Endothelial cell of hepatic sinusoid (primary cell): ENCODE measurements at regions not wholly inside any gene's neighbourhood (a gene's known extent, or its start where the extent isn't known, plus 50 kb on each side); places are given as distances from the start of the nearest gene placed in this dataset.

ENCODE experiments used
- in situ Hi-C: cut with HindIII; loops from 2 replicates; pipeline ENCODE4 v1.10.0; 2017; ENCODE audit warnings: low sequenced_read_pairs

DNA sequence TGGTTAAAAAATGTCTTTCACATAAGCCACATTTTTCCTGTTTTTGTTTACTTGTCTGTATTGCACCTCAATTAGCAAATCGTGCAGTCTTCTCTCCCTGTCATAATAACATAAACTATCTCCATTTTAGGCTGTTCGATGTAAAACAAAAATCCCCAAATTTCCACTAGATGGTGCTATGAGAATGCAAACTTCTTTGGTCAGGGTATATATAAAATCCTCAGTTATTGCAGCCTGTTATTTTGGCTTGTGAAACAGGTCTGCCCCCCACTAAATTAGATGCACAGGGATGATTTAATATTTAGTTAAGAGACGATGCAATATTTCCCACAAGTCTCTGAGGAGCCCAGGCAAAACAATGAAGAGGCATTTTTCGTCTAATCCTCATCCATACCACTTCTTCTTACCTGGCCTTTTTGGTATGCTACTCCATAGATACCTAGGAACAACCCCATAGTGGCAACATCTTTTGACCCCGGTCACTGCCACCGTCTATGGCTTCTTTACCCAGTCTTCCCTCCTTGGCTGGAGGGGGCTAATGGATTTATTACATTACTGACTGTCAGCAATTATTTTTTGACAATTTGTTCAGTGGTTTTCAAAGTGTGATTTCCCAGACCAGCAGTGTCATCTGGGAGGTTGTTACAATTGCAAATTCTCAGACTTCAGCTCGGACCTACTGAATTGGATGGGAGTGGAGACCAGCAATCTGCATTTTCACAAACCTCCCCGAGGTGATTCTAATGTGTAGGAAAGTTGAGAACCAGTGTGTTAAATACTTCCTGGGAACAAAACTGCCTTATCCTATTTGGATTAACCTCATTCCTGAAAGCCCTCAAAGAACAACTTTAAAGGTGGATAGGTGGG is 117.4 kb upstream of the CWC22 start:
- in situ Hi-C loops = no loop called here

DNA sequence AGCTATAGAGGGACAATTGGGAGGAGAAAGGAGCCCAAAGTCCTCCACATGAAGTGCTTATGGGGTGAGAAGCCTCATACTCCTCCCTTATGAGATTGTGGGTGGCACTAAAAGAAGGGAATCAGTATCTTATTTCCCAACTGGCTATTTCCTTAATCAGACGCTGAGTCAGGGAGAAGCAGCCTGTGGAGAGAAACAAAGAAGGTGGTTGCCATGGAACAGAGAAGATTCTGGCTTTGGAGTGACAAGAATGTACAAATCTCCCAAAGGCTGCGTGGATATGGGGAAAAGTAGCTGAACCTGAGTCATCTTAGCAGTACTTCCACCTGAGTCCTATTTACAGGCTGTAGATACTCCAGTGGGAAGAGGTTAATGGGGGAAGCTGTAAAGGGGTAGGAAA is 115.8 kb upstream of the CWC22 start:
- in situ Hi-C loops = no loop called here

DNA sequence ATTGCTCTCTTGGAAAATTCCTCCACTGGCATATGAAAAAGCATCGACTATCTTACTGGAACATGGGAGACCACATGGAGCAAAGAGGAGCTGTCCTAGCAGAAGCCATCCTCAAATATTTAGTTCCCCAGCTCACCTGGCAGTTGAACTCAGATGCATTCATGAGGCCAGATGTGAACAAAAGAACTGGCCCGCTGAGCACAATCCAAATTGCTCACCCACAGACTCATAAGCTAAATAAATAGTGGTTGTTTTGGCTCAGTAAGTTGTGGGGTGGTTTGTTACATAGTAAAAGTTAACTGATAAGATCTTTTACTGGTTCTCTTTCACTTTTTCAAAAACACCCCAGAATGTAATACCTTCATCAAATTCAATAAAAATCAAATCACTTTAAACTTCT is 108.6 kb upstream of the CWC22 start:
- in situ Hi-C loops = no loop called here

DNA sequence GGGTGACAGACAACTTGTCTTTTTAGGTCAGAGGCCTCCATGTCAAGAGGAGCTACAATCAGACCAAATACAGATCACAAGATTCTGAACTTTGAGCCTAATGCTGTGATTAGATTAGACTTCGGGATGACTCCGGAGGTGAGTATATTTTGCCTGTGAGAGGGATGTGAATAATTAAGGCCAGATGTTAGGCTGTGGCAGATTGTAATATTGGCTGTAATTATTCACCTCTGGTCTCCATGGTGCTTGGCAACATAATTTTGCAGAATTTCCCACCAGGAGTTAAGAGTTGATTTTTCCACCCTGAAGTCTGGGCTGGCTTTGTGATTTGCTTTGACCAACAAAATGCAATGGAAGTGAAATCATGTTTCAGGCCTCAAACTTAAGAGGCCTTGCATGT is 108.2 kb upstream of the CWC22 start:
- in situ Hi-C loops = no loop called here

DNA sequence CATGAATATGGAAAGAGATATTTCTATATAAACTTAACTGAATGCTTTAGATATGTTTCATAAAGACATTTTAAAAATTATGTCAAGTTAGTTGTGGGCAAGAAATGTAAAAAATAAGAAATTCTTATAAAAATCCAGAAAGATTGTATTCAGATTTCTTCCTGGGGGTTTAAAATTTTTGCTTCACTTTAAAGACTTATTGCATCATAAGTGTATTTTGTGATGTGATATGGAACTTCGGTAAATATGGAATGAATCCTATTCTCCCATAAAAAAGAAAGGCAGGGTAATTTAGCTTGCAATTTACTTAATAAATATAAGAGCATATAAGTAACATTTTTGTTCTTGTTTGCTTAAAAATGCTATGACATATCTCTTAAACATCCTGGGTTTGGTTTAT is 104.8 kb upstream of the CWC22 start:
- in situ Hi-C loops = loop anchor here (5.0 kb wide), 1 partner anchor 85 kb away; no protein-coding TSS in a partner anchor

DNA sequence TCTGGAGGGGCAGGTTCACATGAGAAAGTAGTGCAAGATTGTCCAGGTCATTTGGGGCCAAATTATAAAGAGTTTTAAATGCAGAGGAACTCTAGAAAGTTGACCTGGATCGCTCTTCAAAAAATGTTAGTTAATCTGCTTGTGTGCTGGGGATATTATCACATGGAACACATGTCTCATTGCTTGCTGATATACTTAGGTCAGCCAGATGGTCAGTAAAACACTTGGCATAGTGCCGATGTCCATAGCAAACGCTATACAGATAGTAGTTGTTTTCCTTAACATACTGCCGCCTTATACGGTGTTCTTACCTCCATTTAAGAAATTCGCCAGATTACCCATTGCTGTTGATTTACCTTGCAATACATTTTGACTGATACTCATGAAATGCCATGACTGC is 103.4 kb upstream of the CWC22 start:
- in situ Hi-C loops = loop anchor here (5.0 kb wide), 1 partner anchor 87 kb away; no protein-coding TSS in a partner anchor

DNA sequence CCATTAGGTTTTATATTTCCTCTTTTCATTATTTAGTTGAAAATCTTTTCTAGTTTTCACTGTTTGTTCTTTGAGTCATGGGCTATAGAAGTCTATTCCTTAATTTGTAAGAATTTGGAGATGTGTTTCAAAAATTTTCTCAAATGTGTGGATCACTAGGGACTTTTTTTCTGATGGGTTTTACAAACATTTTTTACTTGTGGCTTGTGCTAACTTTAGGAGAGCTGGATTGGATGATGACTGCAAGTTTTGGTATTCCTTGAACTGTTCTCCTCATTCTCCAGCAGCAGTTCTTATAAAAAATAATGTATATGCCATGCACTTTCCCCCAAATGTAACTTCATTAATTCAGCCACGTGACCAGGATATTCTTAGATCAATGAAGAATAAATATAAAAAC is 94.7 kb upstream of the CWC22 start:
- in situ Hi-C loops = no loop called here

DNA sequence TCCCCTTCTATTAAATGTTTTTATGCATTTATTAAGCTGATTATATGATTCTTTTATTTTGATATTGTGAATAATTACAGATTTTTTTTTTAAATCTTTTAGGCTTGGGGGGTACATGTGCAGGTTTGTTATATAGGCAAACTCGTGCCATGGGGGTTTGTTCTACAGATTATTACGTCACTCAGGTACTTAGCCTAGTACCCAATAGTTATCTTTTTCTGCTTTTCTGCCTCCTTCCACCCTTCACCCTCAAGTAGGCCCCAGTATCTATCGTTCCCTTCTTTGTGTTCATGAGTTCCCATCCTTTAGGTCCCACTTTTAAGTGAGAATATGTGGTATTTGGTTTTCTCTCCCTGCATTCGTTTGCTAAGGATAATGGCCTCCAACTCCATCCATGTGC is 92.2 kb upstream of the CWC22 start:
- in situ Hi-C loops = no loop called here

DNA sequence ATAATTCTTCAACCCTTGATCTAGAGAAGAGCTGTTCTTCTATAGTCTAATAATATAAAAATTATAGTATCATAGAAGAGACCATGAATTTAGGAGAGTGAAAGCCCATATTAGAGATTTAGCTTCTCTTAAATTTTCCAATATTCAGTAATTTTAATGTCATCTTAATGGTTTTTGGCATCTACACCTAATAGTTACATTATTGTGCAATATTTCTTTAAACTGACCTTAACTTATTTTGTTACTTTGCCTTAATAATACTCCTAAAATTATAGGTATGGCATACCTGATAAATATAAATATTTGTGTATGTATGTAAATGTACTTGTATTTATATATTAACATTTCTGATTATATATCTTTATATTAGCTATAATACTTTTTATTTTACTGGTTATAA is 78.0 kb upstream of the CWC22 start:
- in situ Hi-C loops = loop anchor here (5.0 kb wide), 1 partner anchor 48 kb away; no protein-coding TSS in a partner anchor

DNA sequence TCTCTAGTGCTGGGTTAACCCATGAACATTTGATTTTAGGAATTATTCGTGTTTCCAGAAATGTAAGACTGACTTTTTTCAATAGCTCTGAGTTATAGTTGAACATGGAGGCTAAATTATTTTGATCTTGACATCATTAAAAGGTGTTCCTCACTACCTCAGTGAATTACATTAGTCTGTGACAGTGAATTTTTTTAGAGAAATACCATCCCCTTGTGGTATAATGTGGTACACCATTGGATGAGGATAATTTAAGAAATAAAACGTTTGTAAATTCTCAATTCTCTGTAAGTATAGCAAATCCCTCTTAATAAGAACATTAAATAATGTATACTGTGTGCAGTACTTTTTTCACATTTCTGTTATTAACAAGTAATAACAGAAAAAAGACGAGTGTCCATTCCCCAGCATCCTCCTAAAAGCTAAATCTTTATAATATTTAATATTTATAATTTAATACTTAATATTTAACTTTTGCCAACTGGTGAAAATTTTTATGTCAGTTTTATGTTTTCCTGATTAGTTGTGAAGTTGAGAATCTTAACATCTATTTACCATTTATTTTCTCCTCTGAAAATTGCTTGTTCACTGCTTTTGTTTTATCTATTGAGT is 70.3 kb upstream of the CWC22 start:
- in situ Hi-C loops = no loop called here

DNA sequence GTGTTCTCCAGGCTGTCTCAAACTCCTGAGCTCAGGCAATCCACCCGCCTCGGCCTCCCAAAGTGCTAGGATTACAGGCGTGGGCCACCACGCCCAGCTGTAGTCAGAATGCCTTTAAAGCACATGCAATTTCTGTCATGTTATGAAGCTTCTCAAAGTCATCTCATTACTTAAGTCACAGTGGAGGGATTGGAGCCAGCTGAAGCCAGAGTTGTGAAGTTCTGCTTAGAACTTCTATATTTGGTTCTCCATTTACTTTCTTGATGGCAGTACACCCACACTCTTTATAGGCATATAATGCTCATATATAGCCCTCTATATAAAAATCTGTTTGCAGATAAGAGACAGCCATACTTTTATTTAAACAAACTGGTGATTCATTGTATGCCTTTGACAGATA is 68.8 kb upstream of the CWC22 start:
- in situ Hi-C loops = no loop called here

DNA sequence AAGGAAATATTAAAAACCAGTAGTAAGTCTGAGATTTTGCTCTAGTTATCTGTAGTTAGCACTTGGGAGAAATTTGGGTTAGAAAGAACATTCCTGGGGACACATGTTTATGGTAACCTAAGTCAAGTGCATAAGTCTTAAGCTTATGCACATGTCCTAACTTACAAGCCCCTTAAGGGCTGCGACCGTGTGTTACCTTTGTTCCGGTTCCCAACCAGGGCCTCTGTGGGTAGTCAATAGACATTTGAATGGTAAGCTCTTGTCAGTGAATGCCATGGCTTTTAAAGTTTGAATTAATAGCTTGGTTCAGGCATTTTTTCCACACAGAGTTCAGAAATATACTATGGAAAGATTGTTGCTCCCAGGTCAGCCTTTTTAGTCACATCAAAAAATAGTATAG is 64.7 kb upstream of the CWC22 start:
- in situ Hi-C loops = no loop called here

DNA sequence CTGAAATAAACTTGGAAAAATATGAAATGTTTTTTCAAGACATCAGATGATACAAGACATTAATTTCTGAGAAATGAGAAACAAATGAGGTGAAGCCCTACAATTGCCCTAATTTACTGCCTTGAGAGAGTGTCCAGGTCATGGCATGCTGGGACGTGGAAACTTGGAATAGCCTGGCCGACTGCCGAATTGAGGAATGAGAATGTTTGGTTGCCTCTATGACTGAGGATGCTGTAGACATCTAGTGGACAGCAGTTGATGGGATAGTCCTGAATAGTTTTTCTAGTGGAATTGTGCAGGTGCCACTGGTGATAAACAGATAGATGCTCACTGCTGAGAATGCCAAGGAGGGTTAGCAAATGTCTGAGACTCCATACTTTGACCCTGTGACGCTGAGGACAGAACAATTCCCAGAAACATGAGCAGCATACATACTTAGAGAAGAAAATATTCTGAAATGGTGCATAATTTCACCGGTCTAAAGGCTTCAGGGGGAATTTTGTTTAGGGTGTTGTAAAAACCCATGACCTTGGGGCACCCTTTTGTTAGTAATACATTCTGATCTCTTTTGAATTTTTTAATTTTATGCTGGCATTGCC is 56.5 kb upstream of the CWC22 start:
- in situ Hi-C loops = no loop called here

DNA sequence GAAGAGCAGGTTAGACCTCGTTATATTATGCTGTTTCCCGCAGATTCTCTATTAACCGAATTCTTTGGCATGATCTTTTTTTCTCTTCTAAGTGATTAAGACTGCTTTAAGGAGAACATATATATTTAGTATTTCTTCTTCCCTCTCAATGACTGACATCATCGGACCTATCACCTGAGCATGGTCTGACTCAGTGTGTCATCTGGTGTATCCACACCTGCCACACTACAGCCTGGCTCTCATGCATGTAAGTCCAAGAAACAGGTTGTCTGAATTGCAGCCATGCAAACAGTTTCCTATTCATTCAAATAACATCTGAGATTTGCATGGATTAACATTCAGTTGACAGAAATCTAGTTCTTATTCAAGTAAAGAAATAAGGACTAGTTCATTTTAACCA is 55.1 kb upstream of the CWC22 start:
- in situ Hi-C loops = no loop called here

DNA sequence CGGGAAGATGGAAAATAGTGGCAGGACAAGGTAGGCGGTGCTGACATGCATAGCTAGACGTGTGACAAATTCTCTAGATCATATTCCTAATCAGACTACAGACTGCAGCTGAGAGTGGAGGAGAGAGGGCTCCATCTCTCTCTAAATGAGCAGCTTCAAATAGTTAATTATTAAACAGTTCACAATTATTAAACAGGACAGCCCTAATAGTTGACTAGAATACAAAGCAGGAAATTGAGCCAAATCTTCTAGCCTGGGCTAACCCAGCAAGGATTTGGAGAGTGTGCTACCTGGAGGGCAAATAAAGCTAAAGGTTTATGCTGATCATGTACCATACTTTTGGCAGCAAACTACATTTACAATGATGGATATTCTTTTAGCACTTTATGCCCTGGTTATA is 54.4 kb upstream of the CWC22 start:
- in situ Hi-C loops = no loop called here

DNA sequence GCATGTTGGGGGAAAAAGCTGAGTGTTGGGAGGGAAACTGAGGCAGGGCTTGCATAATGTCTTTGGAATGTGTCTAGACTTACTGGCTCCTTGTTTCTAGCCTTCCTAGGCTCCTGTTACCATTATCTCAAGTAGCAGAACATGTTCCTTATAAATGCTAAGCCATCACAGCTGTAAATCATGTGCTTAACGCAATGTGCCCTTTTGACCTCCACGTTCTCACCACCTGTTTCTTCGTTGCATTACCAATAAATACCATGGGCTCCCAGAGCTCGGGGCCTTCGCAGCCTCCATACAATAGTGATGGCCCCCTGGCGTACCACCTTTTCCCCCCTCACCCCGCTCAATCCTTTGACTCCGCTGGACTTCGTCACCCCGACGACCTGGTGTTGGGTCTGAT is 54.0 kb upstream of the CWC22 start:
- in situ Hi-C loops = no loop called here

DNA sequence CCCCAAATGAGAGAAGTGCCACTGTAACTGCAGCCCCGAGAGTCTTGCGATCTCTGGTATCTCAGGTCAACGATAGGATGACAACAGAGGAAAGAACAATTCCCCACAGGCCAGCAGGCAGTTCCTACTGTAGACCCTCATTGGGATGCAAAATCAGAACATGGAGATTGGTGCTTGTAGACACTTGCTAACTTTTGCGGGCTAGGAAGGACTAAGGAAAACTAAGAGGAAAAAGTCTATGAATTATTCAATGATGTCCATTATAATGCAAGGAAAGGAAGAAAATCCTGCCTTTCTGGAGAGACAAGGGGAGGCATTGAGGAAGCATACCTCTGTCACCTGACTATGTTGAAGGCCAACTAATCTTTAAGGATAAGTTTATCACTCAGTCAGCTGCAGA is 51.9 kb upstream of the CWC22 start:
- in situ Hi-C loops = no loop called here

DNA sequence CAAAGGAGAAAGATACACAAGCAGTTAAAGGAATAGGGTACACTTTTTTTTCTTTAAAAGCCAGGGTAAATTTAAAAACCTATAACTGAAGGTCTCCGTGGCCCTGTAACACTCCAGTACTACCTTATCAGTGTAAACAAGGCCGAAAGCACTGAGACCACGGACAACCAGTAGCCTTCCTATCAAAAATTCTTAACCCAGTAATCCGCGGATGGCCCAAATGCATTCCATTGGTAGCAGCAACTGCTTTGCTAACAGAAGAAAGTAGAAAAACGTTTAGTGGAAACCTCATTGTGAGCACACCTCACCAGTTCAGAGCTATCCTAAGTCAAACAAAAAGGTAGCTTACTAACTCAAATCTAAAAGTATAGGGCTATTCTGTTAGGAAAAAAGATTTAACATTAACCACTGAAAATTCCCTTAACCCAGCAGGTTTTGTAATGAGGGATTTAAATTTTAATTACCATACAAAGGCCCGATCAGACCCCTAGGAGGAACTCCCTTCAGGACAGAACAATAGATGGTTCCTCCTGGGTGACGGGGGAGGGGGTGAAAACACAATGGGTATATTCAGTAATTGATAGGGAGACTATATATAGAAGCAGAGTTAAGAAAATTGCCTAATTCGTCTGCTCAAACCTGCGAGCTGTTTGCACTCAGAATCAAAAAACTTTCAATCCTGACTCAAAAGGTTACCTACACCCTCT is 50.8 kb upstream of the CWC22 start:
- in situ Hi-C loops = no loop called here
